ENCODE measurements at regions not wholly inside any gene's neighbourhood (a gene's known extent, or its start where the extent isn't known, plus 50 kb on each side); places are given as distances from the start of the nearest gene placed in this dataset.
"Not testable (repeated sequence)": the region's sequence is repeated elsewhere in the genome, so short reads cannot be mapped to it uniquely, and the experiment has no call there.

DNA sequence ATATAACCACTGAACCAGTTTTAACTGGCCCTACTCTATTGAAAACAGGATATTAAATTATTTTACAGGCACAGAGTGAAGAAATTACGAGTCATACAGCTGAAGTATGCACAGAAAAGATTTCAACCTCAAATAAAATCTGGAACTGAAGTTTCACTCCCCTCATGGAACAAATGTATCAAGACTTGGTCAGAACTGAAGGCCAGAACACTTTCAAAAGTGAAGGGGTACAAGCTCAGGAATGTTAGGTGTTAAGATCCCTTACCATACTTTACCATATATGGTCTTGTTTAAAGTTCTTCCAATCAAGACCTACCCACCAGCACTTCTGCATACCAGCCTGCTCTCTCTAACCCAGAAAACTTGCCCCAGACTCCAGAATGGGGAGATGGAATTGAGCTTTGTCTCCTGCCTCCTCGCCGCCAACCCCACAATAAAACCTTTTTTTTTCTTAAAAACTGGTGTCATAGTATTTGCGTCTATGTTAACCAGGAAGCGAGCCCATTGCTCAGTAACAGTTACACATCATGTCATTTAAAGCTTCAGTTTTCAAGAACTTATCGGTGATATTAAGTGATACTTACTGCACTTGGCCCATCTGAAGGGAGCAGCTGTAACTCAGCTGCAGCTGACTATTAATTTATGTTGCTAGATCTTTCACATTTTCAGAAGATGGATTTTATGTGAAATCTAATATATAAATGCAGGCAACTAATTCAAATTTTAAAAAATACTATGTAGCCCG lies 59.9 kb downstream of the OXSM start:
- Histone ChIP-seq H3K36me3 (ENCODE audit: insufficient read depth, low read length) (no peaks in the 10 kb centered on the region), H3K27ac (ENCODE audit: low read depth, low read length) (no peak overlapping the region), H3K27me3 (ENCODE audit: insufficient read depth, low read length) (no peaks in the 10 kb centered on the region), H3K4me3 (ENCODE audit: insufficient read depth, low read depth, low read length) (no peak overlapping the region), H3K9ac (ENCODE audit: low read length) (no peak overlapping the region), H4K20me1 (ENCODE audit: insufficient read depth, low read length) (no peaks in the 10 kb centered on the region), H3K4me2 (ENCODE audit: low read length) (no peak overlapping the region), H2AFZ (ENCODE audit: low read depth, low read length) (no peak overlapping the region), H3K9me3 (ENCODE audit: insufficient read depth, low read depth, low read length) (no peaks in the 10 kb centered on the region), H3K4me1 (ENCODE audit: insufficient read depth, low read length) (peaks cover 6% of the 10 kb centered on the region), H3K79me2 (ENCODE audit: insufficient read depth, low read length) (no peaks in the 10 kb centered on the region)
- TF ChIP-seq EZH2 (IDR thresholded peaks at IDR 0.05; ENCODE audit: insufficient read depth, low read length), result no peak
- TF ChIP-seq, protein P1, sequence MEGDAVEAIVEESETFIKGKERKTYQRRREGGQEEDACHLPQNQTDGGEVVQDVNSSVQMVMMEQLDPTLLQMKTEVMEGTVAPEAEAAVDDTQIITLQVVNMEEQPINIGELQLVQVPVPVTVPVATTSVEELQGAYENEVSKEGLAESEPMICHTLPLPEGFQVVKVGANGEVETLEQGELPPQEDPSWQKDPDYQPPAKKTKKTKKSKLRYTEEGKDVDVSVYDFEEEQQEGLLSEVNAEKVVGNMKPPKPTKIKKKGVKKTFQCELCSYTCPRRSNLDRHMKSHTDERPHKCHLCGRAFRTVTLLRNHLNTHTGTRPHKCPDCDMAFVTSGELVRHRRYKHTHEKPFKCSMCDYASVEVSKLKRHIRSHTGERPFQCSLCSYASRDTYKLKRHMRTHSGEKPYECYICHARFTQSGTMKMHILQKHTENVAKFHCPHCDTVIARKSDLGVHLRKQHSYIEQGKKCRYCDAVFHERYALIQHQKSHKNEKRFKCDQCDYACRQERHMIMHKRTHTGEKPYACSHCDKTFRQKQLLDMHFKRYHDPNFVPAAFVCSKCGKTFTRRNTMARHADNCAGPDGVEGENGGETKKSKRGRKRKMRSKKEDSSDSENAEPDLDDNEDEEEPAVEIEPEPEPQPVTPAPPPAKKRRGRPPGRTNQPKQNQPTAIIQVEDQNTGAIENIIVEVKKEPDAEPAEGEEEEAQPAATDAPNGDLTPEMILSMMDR (IDR thresholded peaks at IDR 0.05; ENCODE audit: insufficient read depth, low read depth, low read length), result no peak
- DNase-seq (ENCODE audit: low read depth) (peak; percentile 22), FAIRE-seq (no peak)
- H3K27ac Mint-ChIP-seq (ENCODE audit: unreplicated experiment), result peak overlapping the region; percentile 87
- no peaks in the 10 kb centered on the region for H3K27me3 Mint-ChIP-seq (ENCODE audit: low read depth, unreplicated experiment)
- peaks cover 15% of the 10 kb centered on the region for H3K4me1 Mint-ChIP-seq (ENCODE audit: low read depth, unreplicated experiment)
- H3K4me3 Mint-ChIP-seq (ENCODE audit: unreplicated experiment), result no peak overlapping the region
- H3K36me3 Mint-ChIP-seq (ENCODE audit: low read depth, unreplicated experiment), result no peaks in the 10 kb centered on the region
- H3K9me3 Mint-ChIP-seq (ENCODE audit: unreplicated experiment), result peaks cover 2% of the 10 kb centered on the region

DNA sequence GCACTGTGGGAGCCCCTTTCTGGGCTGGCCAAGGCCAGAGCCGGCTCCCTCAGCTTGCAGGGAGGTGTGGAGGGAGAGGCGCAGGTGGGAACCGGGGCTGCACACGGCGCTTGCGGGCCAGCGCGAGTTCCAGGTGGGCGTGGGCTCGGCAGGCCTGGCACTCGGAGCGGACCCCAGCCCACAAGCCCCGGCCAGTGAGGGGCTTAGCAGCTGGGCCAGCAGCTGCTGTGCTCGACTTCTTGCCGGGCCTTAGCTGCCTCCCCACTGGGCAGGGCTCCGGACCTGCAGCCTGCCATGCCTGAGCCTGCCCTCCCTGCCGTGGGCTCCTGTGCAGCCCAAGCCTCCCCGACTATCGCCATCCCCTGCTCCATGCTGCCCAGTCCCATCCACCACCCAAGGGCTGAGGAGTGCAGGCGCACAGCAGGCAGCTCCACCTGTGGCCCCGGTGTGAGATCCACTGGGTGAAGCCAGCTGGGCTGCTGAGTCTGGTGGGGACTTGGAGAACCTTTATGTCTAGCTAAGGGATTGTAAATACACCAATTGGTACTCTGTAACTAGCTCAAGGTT lies 61.9 kb downstream of the OXSM start:
- H3K27ac Mint-ChIP-seq (ENCODE audit: unreplicated experiment); FAIRE-seq; H3K9me3 ChIP-seq (ENCODE audit: insufficient read depth, low read depth, low read length); H3K27me3 ChIP-seq (ENCODE audit: insufficient read depth, low read length); H2AFZ ChIP-seq (ENCODE audit: low read depth, low read length); H3K9me3 Mint-ChIP-seq (ENCODE audit: unreplicated experiment); DNase-seq (ENCODE audit: low read depth); H4K20me1 ChIP-seq (ENCODE audit: insufficient read depth, low read length); H3K9ac ChIP-seq (ENCODE audit: low read length); H3K36me3 Mint-ChIP-seq (ENCODE audit: low read depth, unreplicated experiment); H3K4me1 ChIP-seq (ENCODE audit: insufficient read depth, low read length); H3K4me3 Mint-ChIP-seq (ENCODE audit: unreplicated experiment); H3K27me3 Mint-ChIP-seq (ENCODE audit: low read depth, unreplicated experiment); H3K79me2 ChIP-seq (ENCODE audit: insufficient read depth, low read length); H3K4me2 ChIP-seq (ENCODE audit: low read length); H3K36me3 ChIP-seq (ENCODE audit: insufficient read depth, low read length); H3K27ac ChIP-seq (ENCODE audit: low read depth, low read length); H3K4me3 ChIP-seq (ENCODE audit: insufficient read depth, low read depth, low read length): not testable (repeated sequence)
- H3K4me1 Mint-ChIP-seq (ENCODE audit: low read depth, unreplicated experiment), result peaks cover 19% of the 10 kb centered on the region

DNA sequence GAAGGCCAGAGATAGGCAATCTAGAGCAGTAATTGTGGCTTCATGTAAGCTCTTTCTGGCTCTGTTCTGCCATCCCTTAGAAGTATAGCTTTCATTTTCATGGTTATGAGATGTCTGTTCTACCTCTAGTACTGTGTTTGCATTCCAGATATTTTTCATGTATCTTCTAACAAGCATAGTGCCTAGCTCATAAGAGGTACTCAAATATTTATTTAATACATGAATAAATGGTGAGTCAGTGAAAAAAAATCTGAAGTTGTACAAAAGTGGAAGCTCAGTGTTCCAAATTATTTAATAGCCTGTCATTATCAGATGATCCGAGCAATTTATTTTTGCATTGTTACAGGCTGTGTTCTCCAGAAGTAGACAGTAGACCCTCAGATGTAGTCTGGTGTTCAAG lies 64.3 kb downstream of the OXSM start:
- H4K20me1 ChIP-seq (ENCODE audit: insufficient read depth, low read length), result no peaks in the 10 kb centered on the region
- no peak overlapping the region for H3K4me3 ChIP-seq (ENCODE audit: insufficient read depth, low read depth, low read length)
- H3K4me1 Mint-ChIP-seq (ENCODE audit: low read depth, unreplicated experiment), result peaks cover 18% of the 10 kb centered on the region
- TF ChIP-seq, protein P1 (IDR thresholded peaks at IDR 0.05; ENCODE audit: insufficient read depth, low read depth, low read length), result no peak
- no peak for TF ChIP-seq EZH2 (IDR thresholded peaks at IDR 0.05; ENCODE audit: insufficient read depth, low read length)
- H3K27ac ChIP-seq (ENCODE audit: low read depth, low read length), result peak overlapping the region; percentile 29
- H3K27ac Mint-ChIP-seq (ENCODE audit: unreplicated experiment), result peak overlapping the region; percentile 28
- no peaks in the 10 kb centered on the region for H3K36me3 ChIP-seq (ENCODE audit: insufficient read depth, low read length)
- H3K9me3 Mint-ChIP-seq (ENCODE audit: unreplicated experiment), result peaks cover 2% of the 10 kb centered on the region
- H3K4me3 Mint-ChIP-seq (ENCODE audit: unreplicated experiment), result no peak overlapping the region
- no peaks in the 10 kb centered on the region for H3K36me3 Mint-ChIP-seq (ENCODE audit: low read depth, unreplicated experiment)
- H3K9ac ChIP-seq (ENCODE audit: low read length), result no peak overlapping the region
- FAIRE-seq (no peak), DNase-seq (ENCODE audit: low read depth) (peak; percentile 55)
- H3K27me3 Mint-ChIP-seq (ENCODE audit: low read depth, unreplicated experiment), result no peaks in the 10 kb centered on the region
- H2AFZ ChIP-seq (ENCODE audit: low read depth, low read length), result no peak overlapping the region
- H3K9me3 ChIP-seq (ENCODE audit: insufficient read depth, low read depth, low read length), result no peaks in the 10 kb centered on the region
- no peaks in the 10 kb centered on the region for H3K79me2 ChIP-seq (ENCODE audit: insufficient read depth, low read length)
- H3K27me3 ChIP-seq (ENCODE audit: insufficient read depth, low read length), result no peaks in the 10 kb centered on the region
- H3K4me2 ChIP-seq (ENCODE audit: low read length), result peak overlapping the region; percentile 65
- H3K4me1 ChIP-seq (ENCODE audit: insufficient read depth, low read length), result peaks cover 8% of the 10 kb centered on the region

Measured in astrocyte (in vitro differentiated cells and primary cell).